ENCODE measurements at regions not wholly inside any gene's neighbourhood (a gene's known extent, or its start where the extent isn't known, plus 50 kb on each side); places are given as distances from the start of the nearest gene placed in this dataset.

- DNase-seq (ENCODE audit: low spot score) = no peak
Measured at GRCh38 chr11:19661827-19662226, 50.8 kb upstream of the NAV2 start.

- peak; percentile 32 for DNase-seq (ENCODE audit: low spot score)
Measured at GRCh38 chr11:19660076-19660475, 52.6 kb upstream of the NAV2 start.

DNA sequence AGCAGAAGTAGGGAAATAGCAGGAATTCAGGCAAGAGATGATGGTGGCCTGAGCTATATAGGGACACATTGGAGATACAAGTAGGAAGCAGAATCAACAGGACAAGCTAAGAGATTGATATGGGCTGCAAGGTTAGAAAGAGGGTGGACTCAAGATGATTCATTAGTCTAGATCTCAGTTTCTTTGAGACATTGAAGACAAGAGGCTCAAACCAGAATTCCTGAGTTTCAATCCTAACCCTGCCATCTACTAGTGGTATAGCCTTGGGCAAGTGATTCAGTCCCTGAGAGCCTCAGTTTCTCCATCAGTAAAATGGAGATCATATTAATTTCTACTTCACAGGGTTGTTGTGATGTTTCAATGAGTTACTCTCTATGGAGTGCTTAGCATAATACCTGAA lies 53.1 kb upstream of the NAV2 start:
- no peak for DNase-seq (ENCODE audit: low spot score)

GRCh38 chr11:19658344-19658743 lies 54.3 kb upstream of the NAV2 start:
- no peak for DNase-seq (ENCODE audit: low spot score)

GRCh38 chr11:19656140-19656541 lies 56.5 kb upstream of the NAV2 start:
- DNase-seq (ENCODE audit: low spot score) = no peak

- no peak for DNase-seq (ENCODE audit: low spot score)
Measured at GRCh38 chr11:19652623-19653375, 59.8 kb upstream of the NAV2 start.

- no peak for DNase-seq (ENCODE audit: low spot score)
Measured at GRCh38 chr11:19651653-19652052, 61.0 kb upstream of the NAV2 start.

- DNase-seq (ENCODE audit: low spot score) = no peak
Measured at GRCh38 chr11:19651028-19651427, 61.6 kb upstream of the NAV2 start.

GRCh38 chr11:19650467-19650866 lies 62.2 kb upstream of the NAV2 start:
- no peak for DNase-seq (ENCODE audit: low spot score)

DNA sequence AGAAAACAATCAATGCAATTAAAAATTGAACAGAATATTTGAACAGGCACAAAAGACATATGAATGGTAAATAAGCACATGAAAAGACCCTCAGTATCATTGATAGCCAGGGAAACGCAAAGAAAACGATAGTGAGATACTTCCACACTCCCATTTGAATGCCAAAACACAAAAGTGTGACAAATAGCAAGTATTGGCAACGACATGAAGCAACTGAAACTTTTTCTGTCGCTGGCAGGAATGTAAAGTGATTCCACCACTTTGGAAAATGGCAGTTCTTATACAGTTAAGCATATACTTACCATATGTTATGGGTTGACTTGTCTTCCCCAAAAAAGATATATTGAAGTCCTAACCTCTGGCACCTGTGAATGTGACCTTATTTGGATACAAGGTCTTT lies 62.9 kb upstream of the NAV2 start:
- no peak for DNase-seq (ENCODE audit: low spot score)

DNA sequence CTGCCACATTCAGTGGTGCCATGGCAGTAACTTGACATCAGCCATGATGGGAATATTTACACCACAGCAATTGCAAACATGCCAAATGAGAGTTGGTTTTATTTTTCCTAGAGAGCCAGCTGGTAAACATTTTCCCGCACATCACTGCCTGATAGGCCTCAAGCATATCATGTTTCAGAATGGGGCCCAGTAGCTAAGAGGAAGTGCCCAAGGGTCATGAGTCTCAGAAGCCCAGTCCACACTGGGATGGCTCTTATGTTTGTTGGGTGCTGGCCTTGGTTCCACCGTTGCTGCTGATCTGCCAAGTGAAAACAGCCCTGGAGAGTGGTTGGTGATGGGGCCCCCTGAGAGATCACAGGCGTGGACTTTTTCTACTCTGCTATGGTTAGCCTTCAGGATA lies 64.3 kb upstream of the NAV2 start:
- no peak for DNase-seq (ENCODE audit: low spot score)

DNA sequence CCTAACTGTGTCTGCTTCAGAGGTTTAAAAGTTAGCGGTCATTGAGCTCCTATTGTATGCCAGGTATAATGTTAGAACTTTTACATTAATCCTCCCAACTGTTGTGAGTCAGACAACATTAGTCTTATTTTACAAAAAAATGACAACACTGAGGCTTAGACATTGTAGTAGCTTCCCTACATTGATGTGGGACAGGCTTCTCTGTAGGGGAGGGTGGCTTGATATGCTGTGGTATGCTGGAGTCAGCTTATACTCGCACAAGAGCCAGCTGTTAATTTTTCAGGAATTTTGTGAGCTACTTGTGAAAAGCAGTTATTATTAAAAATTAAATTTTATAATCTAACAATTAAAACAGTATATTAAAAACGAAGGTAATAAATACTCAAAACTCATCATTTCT lies 64.8 kb upstream of the NAV2 start:
- no peak for DNase-seq (ENCODE audit: low spot score)

- DNase-seq (ENCODE audit: low spot score) = no peak
Measured at GRCh38 chr11:19646921-19647320, 65.7 kb upstream of the NAV2 start.

DNA sequence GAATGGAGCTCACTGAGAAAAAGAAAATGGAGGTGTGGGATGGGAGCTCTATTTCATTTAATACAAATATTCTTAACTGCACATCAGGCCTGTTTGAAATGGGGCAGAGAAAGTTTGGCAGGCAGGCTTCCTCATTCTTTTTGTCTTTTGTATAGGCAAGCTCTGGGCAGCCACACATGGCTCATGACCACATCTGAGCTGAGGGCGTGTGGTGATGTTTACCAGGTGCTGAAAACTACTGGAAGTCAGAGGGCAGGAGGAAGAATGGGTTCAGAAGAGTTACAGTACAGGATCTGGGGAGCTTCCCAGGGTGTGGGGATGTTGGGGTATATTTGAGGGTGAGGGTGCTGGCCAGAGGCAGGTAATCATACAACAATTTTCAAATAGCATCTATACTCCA lies 66.3 kb upstream of the NAV2 start:
- no peak for DNase-seq (ENCODE audit: low spot score)

GRCh38 chr11:19644316-19644715 lies 68.3 kb upstream of the NAV2 start:
- no peak for DNase-seq (ENCODE audit: low spot score)

GRCh38 chr11:19642185-19643158 lies 70.2 kb upstream of the NAV2 start:
- no peak for DNase-seq (ENCODE audit: low spot score)

GRCh38 chr11:19639603-19640105 lies 73.0 kb upstream of the NAV2 start:
- no peak for DNase-seq (ENCODE audit: low spot score)

GRCh38 chr11:19635332-19635731 lies 77.3 kb upstream of the NAV2 start:
- no peak for DNase-seq (ENCODE audit: low spot score)

DNA sequence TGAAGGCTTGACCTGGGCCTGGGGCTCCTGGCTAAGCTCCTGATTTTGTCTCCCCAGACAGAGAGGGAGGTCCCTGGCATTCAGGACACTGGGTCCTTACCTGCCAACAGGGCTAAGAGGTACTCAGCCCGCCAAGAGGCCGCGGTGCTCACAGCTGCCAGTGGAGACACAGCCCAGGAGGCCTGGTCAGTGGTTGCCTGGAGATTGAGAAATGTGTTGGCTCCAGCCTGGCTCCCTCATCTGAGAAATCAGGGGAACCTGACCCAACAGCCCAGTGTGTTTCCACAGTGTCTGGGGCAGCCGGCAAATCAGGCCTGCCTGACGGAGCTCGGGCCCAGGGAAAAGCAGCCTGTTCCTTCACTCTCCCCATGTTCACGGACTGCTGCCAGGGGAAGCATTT lies 79.4 kb upstream of the NAV2 start:
- DNase-seq (ENCODE audit: low spot score) = no peak

DNA sequence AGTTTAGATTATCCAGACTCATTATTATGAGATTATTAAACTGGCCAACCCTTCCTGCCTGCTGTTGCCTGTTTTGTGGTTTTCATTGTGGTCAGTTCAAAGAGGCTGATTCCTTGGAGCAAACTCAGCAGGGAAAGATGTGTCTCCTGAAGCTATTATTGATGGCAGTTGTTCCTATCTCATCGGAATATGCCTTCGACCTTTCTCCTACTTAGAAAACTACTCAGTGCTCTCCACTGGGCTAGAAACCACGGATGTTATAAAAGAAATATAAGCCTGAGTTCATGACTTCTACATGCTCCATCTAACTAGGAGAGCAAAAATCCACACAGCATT lies 80.2 kb upstream of the NAV2 start:
- DNase-seq (ENCODE audit: low spot score) = no peak

DNA sequence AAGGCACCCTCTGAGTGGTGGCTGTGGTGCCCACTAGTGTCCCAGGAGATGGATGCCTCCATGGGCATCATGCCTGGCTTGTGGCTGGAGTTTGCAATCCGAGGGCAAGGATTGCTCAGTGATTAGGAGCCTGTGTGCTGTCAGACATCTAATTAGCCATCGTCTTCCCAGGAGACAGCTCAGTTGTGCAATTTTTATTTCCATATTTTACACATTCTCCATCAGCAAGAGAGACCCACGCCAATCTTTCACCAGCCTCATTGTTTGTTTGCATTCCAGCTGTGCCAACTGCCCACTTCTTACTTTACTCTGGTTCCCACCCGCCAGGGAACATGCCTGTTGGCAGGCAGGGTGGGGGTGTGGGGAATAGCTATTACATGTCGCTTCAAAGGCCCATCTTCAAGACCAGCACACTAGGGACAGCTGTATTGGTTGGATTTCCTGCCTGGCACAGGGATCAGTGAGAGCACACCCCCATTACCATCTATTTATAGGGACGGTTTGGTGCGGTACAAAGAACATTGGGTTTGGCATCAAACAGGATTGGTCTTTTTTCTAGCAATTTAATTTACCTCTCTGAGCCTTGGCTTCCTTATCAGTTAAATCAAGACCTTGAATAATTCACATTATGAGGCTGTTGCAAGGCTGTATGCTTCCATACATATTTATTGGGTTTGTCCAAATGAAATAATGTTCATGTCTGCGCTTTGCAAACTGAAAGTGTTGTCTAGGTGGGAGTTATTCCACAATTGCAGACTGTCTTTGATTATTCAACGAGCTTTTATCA lies 80.7 kb upstream of the NAV2 start:
- no peak for DNase-seq (ENCODE audit: low spot score)

- no peak for DNase-seq (ENCODE audit: low spot score)
Measured at GRCh38 chr11:19628018-19628417, 84.6 kb upstream of the NAV2 start.
